HCT116 (cell line): ENCODE measurements at regions not wholly inside any gene's neighbourhood (a gene's known extent, or its start where the extent isn't known, plus 50 kb on each side); places are given as distances from the start of the nearest gene placed in this dataset.

Source experiments
- ATAC-seq: fragments of 200-7000 bp; cut with Tn5 transposase; 2 replicates; pipeline ENCODE4 v1.9.1; 2020; ENCODE audit warnings: mild to moderate bottlenecking, moderate library complexity
- BruUV-seq: library from RNA; stranded (reverse); fragments of 400-500 nt; replicated peaks from 2 replicates; lab custom pipeline; 2021; lab: Mats Ljungman, UMichigan
- CTCF ChIA-PET: fragments of 300-600 bp; sonication (Branson Sonifier 250); formaldehyde crosslinking; loops from one replicate; lab custom pipeline; 2021; ENCODE audit warnings: antibody characterized with exemption; lab: Charles Lee
- POLR2A ChIA-PET: fragments of 300-600, 350-600 bp; sonication (Branson Sonifier 250); formaldehyde crosslinking; loops from one replicate; lab custom pipeline; 2021; ENCODE audit warnings: antibody characterized with exemption; lab: Charles Lee
- RAD21 ChIA-PET, 2 experiments: fragments of 300-600 bp; sonication (Branson Sonifier 250); formaldehyde crosslinking; loops; one replicate each; lab custom pipeline; 2023; ENCODE audit warnings: low total read pairs in 2 of 2; ENCODE audit not compliant: uncharacterized antibody in 2 of 2, unreplicated experiment in 2 of 2, low non-redundant PET in 1 of 2; lab: Charles Lee
- DNase-seq: peaks from one replicate; pipeline ENCODE4 v3.0.0-alpha.2; 2010; ENCODE audit warnings: low read depth, low spot score
- H2AFZ ChIP-seq: fragments of 200-600 bp; shearing (Covaris generic), sonication (generic); 2 replicates; pipeline ENCODE4 v1.6.1; 2017; ENCODE audit warnings: low read depth, mixed run types, mixed read lengths, antibody characterized with exemption, low read length; ENCODE audit not compliant: poor library complexity, severe bottlenecking
- H3K27ac ChIP-seq: 2 replicates; pipeline ENCODE4 v1.5.1; 2012; ENCODE audit warnings: low read depth, low read length
- H3K27me3 ChIP-seq: fragments of 200-600 bp; sonication (generic); 2 replicates; pipeline ENCODE4 v1.6.1; 2016; ENCODE audit warnings: mixed run types, low read length, mixed read lengths; ENCODE audit not compliant: insufficient read depth
- H3K36me3 ChIP-seq, 2 experiments: fragments of 200-500 bp in 1 of 2; fragments of 200-600 bp in 1 of 2; sonication (Bioruptor generic) in 1 of 2; sonication (generic) in 1 of 2; 2 replicates each; pipeline versions ENCODE4 v1.5.1 to v1.6.1; 2014 to 2016; ENCODE audit warnings: low read length in 2 of 2, inconsistent platforms in 1 of 2, mixed read lengths in 1 of 2, mixed run types in 1 of 2; ENCODE audit not compliant: insufficient read depth in 2 of 2, control insufficient read depth in 1 of 2
- H3K4me1 ChIP-seq, 2 experiments: fragments of 200-600 bp in 1 of 2; sonication (generic) in 1 of 2; 2 replicates each; pipeline versions ENCODE4 v1.5.1 to v1.6.1; 2012 to 2017; ENCODE audit warnings: low read length in 2 of 2, inconsistent platforms in 1 of 2, mild to moderate bottlenecking in 1 of 2, mixed read lengths in 1 of 2, mixed run types in 1 of 2, moderate library complexity in 1 of 2; ENCODE audit not compliant: insufficient read depth in 2 of 2, control insufficient read depth in 1 of 2
- H3K4me2 ChIP-seq: fragments of 200-600 bp; sonication (generic); 2 replicates; pipeline ENCODE4 v1.6.1; 2017; ENCODE audit warnings: mixed run types, low read length, mixed read lengths
- H3K4me3 ChIP-seq, 2 experiments: fragments of 200-600 bp in 1 of 2; sonication (generic) in 1 of 2; replicated peaks in 1 of 2; 2 replicates each; pipeline ENCODE4 v1.5.1; 2011 to 2016; ENCODE audit warnings: low read length in 2 of 2, control low read depth in 1 of 2, low read depth in 1 of 2, mild to moderate bottlenecking in 1 of 2, mixed read lengths in 1 of 2, mixed run types in 1 of 2
- H3K79me2 ChIP-seq: fragments of 200-600 bp; sonication (generic); 2 replicates; pipeline ENCODE4 v1.6.1; 2017; ENCODE audit warnings: mild to moderate bottlenecking, mixed run types, low read length, moderate library complexity, mixed read lengths; ENCODE audit not compliant: insufficient read depth
- H3K9ac ChIP-seq: fragments of 200-600 bp; sonication (generic); 2 replicates; pipeline ENCODE4 v1.6.1; 2016; ENCODE audit warnings: low read length, mixed read lengths
- H3K9me2 ChIP-seq: fragments of 200-600 bp; sonication (generic), shearing (Covaris generic); 2 replicates; pipeline ENCODE4 v1.6.1; 2017; ENCODE audit warnings: mixed run types, mild to moderate bottlenecking, moderate library complexity; ENCODE audit not compliant: insufficient read depth
- H3K9me3 ChIP-seq, 2 experiments: fragments of 200-500 bp in 1 of 2; fragments of 200-600 bp in 1 of 2; sonication (Bioruptor generic) in 1 of 2; sonication (generic) in 1 of 2; 2 replicates each; pipeline ENCODE4 v1.6.1; 2014 to 2017; ENCODE audit warnings: low read length in 2 of 2, mixed read lengths in 2 of 2, inconsistent platforms in 1 of 2, low read depth in 1 of 2, mild to moderate bottlenecking in 1 of 2, mixed run types in 1 of 2, moderate library complexity in 1 of 2; ENCODE audit not compliant: control insufficient read depth in 1 of 2, insufficient read depth in 1 of 2
- H4K20me1 ChIP-seq: fragments of 200-600 bp; sonication (generic), shearing (Covaris generic); 2 replicates; pipeline ENCODE4 v1.6.1; 2017; ENCODE audit warnings: mixed run types, mild to moderate bottlenecking, moderate library complexity; ENCODE audit not compliant: insufficient read depth
- CEBPB ChIP-seq: IDR thresholded peaks from 2 replicates; pipeline ENCODE4 v1.6.1; 2012; ENCODE audit warnings: low read depth
- JUND ChIP-seq: IDR thresholded peaks from 2 replicates; pipeline ENCODE4 v1.6.1; 2012
- POLR2A ChIP-seq: IDR thresholded peaks from 2 replicates; pipeline ENCODE4 v1.7.0; 2011; ENCODE audit warnings: borderline replicate concordance; ENCODE audit not compliant: insufficient read depth, insufficient read length; ENCODE audit errors: extremely low read depth
- RAD21 ChIP-seq: IDR thresholded peaks from 2 replicates; pipeline ENCODE4 v1.6.1; 2012; ENCODE audit warnings: low read depth, mild to moderate bottlenecking
- SP1 ChIP-seq: IDR thresholded peaks from 2 replicates; pipeline ENCODE4 v1.6.1; 2012; ENCODE audit warnings: low read depth
- TCF7L2 ChIP-seq: IDR thresholded peaks from 2 replicates; pipeline ENCODE4 v1.7.0; 2011; ENCODE audit warnings: borderline replicate concordance, inconsistent platforms; ENCODE audit not compliant: insufficient read depth, insufficient read length; ENCODE audit errors: extremely low read depth
- intact Hi-C: fragments of 100-400 bp; cut with micrococcal nuclease; formaldehyde crosslinking; loops from 2 replicates; pipeline ENCODE4 v1.10.0; 2022
- TF ChIP-seq, protein P1 (sequence below): IDR thresholded peaks from 2 replicates; pipeline ENCODE4 v1.6.1; 2012

- Histone ChIP-seq H4K20me1 (no peaks in the 10 kb centered on the region), H3K9me2 (no peaks in the 10 kb centered on the region), H3K79me2 (no peaks in the 10 kb centered on the region), H3K27me3 (peaks cover 38% of the 10 kb centered on the region)
- DNase-seq (no peak), ATAC-seq (no peak)
- BruUV-seq: no TSS peak
- TF ChIP-seq, protein P1, sequence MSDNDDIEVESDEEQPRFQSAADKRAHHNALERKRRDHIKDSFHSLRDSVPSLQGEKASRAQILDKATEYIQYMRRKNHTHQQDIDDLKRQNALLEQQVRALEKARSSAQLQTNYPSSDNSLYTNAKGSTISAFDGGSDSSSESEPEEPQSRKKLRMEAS: no peak
- no peak for TF ChIP-seq POLR2A
- no peak for TF ChIP-seq CEBPB
- no peak for TF ChIP-seq TCF7L2
- TF ChIP-seq, all 23 proteins: peak for 0
- no peak overlapping the region for H3K4me3 ChIP-seq
- H3K9me3 ChIP-seq: no peaks in the 10 kb centered on the region
- RAD21 ChIA-PET: no interaction called here
- CTCF ChIA-PET: interaction anchor here (1.4 kb wide), 1 partner anchor 89 kb away, joined by 5 read pairs; no protein-coding TSS in a partner anchor
- no peak overlapping the region for H3K27ac ChIP-seq
- intact Hi-C loops: no loop called here
- H3K36me3 ChIP-seq: no peaks in the 10 kb centered on the region
- H3K4me2 ChIP-seq: no peak overlapping the region
- no peaks in the 10 kb centered on the region for H3K4me1 ChIP-seq
- POLR2A ChIA-PET: no interaction called here
- no peak overlapping the region for H3K9ac ChIP-seq
- no peak overlapping the region for H2AFZ ChIP-seq
These were observed 295.8 kb downstream of the PREX1 start for GRCh38 chr20:48532028-48532427.

GRCh38 chr20:48531505-48531904 lies 296.3 kb downstream of the PREX1 start:
- Histone ChIP-seq H3K36me3 (no peaks in the 10 kb centered on the region), H3K27me3 (peaks cover 43% of the 10 kb centered on the region), H3K9me3 (no peaks in the 10 kb centered on the region), H3K9ac (no peak overlapping the region), H3K4me3 (no peak overlapping the region), H3K4me2 (no peak overlapping the region), H3K79me2 (no peaks in the 10 kb centered on the region), H3K4me1 (no peaks in the 10 kb centered on the region), H4K20me1 (no peaks in the 10 kb centered on the region)
- no peak for DNase-seq
- intact Hi-C loops: no loop called here
- BruUV-seq: no TSS peak
- no peak for ATAC-seq
- RAD21 ChIA-PET: no interaction called here
- POLR2A ChIA-PET: interaction anchor here (1.1 kb wide), 1 partner anchor 13 kb away, joined by 3 read pairs; no protein-coding TSS in a partner anchor
- CTCF ChIA-PET: interaction anchor here (1.4 kb wide), 1 partner anchor 89 kb away, joined by 5 read pairs; no protein-coding TSS in a partner anchor
- TF ChIP-seq RAD21 (no peak), JUND (no peak), SP1 (no peak)
- TF ChIP-seq, all 23 proteins: peak for 0
- Histone ChIP-seq H3K9me2 (no peaks in the 10 kb centered on the region), H3K27ac (no peak overlapping the region), H2AFZ (no peak overlapping the region)
